H1 (cell line): ENCODE measurements at regions not wholly inside any gene's neighbourhood (a gene's known extent, or its start where the extent isn't known, plus 50 kb on each side); places are given as distances from the start of the nearest gene placed in this dataset.

ENCODE experiments used
- ASH2L ChIP-seq: fragments of 200-600, 300-600 bp; sonication (generic); IDR thresholded peaks from one replicate; pipeline ENCODE4 v1.7.1; 2017; ENCODE audit warnings: low read length
- BRCA1 ChIP-seq: IDR thresholded peaks from 2 replicates; pipeline ENCODE4 v1.6.1; 2012; ENCODE audit warnings: low read depth, low read length, improper control_type of control experiment
- CEBPB ChIP-seq: IDR thresholded peaks from 2 replicates; pipeline ENCODE4 v1.6.1; 2012; ENCODE audit warnings: low read depth, low read length
- EP300 ChIP-seq, 2 experiments: IDR thresholded peaks; 1 replicate in 1 of 2; 2 replicates in 1 of 2; pipeline ENCODE4 v1.6.1; 2011 to 2012; ENCODE audit warnings: low read depth in 2 of 2, low read length in 2 of 2, mild to moderate bottlenecking in 2 of 2, borderline replicate concordance in 1 of 2, inconsistent platforms in 1 of 2, moderate library complexity in 1 of 2
- HDAC6 ChIP-seq: IDR thresholded peaks from one replicate; pipeline ENCODE4 v1.7.1; 2012; ENCODE audit warnings: low read depth, mild to moderate bottlenecking, inconsistent platforms, low read length, moderate library complexity
- JUND ChIP-seq: IDR thresholded peaks from 2 replicates; pipeline ENCODE4 v1.6.1; 2011; ENCODE audit warnings: mild to moderate bottlenecking, improper control_type of control experiment, low read length
- SIN3A ChIP-seq, 2 experiments: IDR thresholded peaks in 1 of 2; conservative IDR thresholded peaks in 1 of 2; 2 replicates each; pipeline ENCODE4 v1.6.1; 2011 to 2012; ENCODE audit warnings: low read length in 2 of 2, improper control_type of control experiment in 1 of 2, low read depth in 1 of 2, mild to moderate bottlenecking in 1 of 2
- SP1 ChIP-seq: IDR thresholded peaks from 2 replicates; pipeline ENCODE4 v1.6.1; 2011; ENCODE audit warnings: low read depth, low read length
- SP4 ChIP-seq: IDR thresholded peaks from 2 replicates; pipeline ENCODE4 v1.6.1; 2012; ENCODE audit warnings: low read length, inconsistent platforms
- YY1 ChIP-seq: IDR thresholded peaks from 2 replicates; pipeline ENCODE4 v1.6.1; 2011; ENCODE audit warnings: low read depth, mild to moderate bottlenecking, low read length
- TF ChIP-seq, protein P1 (sequence below): IDR thresholded peaks from 2 replicates; pipeline ENCODE4 v1.6.1; 2012; ENCODE audit warnings: low read length, inconsistent platforms

DNA sequence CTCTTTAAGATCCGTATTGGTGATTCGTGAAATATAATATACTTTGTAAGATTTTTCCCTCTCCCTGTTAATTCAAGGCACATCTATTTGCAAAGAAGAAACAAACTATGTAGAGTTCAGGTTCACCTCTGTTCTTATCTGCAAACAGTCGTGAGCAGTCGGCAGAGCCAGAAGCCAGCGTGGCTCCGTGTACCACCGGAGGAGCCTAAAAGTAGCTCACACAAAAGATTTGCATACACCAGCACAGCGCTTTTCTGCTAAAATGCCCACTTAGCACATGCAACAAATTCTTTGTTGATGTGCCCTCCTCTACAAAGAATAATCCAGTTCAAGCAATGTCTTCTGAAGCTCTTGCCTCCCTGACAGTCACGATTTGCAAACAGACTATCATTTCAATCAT is 416.0 kb upstream of the TENM3 start (continued):
- TF ChIP-seq HDAC6 (no peak), CEBPB (no peak), EP300 (IDR thresholded peaks at IDR 0.05; ENCODE audit: borderline replicate concordance in 1 of 2, low read depth in 2 of 2, low read length in 2 of 2) (no peak), SP4 (no peak), YY1 (no peak), JUND (no peak), SP1 (no peak), ASH2L (no peak), SIN3A (conservative IDR thresholded peaks at IDR 0.05 in 1 of 2, IDR thresholded peaks at IDR 0.05 in 1 of 2; ENCODE audit: low read depth in 1 of 2, low read length in 2 of 2) (no peak), BRCA1 (no peak)
- TF ChIP-seq, protein P1, sequence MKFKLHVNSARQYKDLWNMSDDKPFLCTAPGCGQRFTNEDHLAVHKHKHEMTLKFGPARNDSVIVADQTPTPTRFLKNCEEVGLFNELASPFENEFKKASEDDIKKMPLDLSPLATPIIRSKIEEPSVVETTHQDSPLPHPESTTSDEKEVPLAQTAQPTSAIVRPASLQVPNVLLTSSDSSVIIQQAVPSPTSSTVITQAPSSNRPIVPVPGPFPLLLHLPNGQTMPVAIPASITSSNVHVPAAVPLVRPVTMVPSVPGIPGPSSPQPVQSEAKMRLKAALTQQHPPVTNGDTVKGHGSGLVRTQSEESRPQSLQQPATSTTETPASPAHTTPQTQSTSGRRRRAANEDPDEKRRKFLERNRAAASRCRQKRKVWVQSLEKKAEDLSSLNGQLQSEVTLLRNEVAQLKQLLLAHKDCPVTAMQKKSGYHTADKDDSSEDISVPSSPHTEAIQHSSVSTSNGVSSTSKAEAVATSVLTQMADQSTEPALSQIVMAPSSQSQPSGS = no peak
